H1 (cell line): ENCODE measurements at regions not wholly inside any gene's neighbourhood (a gene's known extent, or its start where the extent isn't known, plus 50 kb on each side); places are given as distances from the start of the nearest gene placed in this dataset.

ENCODE experiments used
- CTCF ChIA-PET: fragments of 300-600 bp; sonication (Branson Sonifier 250); formaldehyde crosslinking; loops from one replicate; lab custom pipeline; 2021; ENCODE audit not compliant: partially characterized antibody; lab: Charles Lee
- POLR2A ChIA-PET: fragments of 300-600 bp; sonication (Branson Sonifier 250); formaldehyde crosslinking; loops from one replicate; lab custom pipeline; 2021; ENCODE audit warnings: inconsistent platforms; ENCODE audit not compliant: partially characterized antibody; lab: Charles Lee
- DNase-seq, 2 experiments: peaks; one replicate each; pipeline versions ENCODE4 v3.0.0 to v3.0.0-alpha.2; 2010 to 2022; ENCODE audit warnings: low spot score in 2 of 2, low read depth in 1 of 2, mixed read lengths in 1 of 2
- FAIRE-seq: peaks from 2 replicates; lab custom pipeline; 2011; peaks lifted over from hg19 to GRCh38; lab: Jason Lieb, UNC
- H2AFZ ChIP-seq: 2 replicates; pipeline ENCODE4 v1.8.1; 2012; ENCODE audit warnings: low read length, inconsistent platforms
- H2AK5ac ChIP-seq: 2 replicates; pipeline ENCODE4 v1.6.1; 2013; ENCODE audit warnings: low read depth, low read length
- H2BK120ac ChIP-seq: replicated peaks from 2 replicates; pipeline ENCODE3; 2013; ENCODE audit warnings: low read depth, low read length, inconsistent platforms
- H2BK12ac ChIP-seq: 2 replicates; pipeline ENCODE4 v1.6.1; 2013; ENCODE audit warnings: low read depth, low read length
- H2BK15ac ChIP-seq: 2 replicates; pipeline ENCODE4 v1.6.1; 2013; ENCODE audit warnings: low read length
- H2BK20ac ChIP-seq: 2 replicates; pipeline ENCODE4 v1.6.1; 2013; ENCODE audit warnings: low read length
- H2BK5ac ChIP-seq: 2 replicates; pipeline ENCODE4 v1.6.1; 2013; ENCODE audit warnings: low read depth, low read length
- H3K14ac ChIP-seq: 2 replicates; pipeline ENCODE4 v1.6.1; 2013; ENCODE audit warnings: inconsistent platforms; ENCODE audit not compliant: insufficient read length
- H3K18ac ChIP-seq: 2 replicates; pipeline ENCODE4 v1.6.1; 2013; ENCODE audit warnings: low read length; ENCODE audit errors: extremely low read depth
- H3K23ac ChIP-seq: 2 replicates; pipeline ENCODE4 v1.6.1; 2013; ENCODE audit warnings: inconsistent platforms; ENCODE audit not compliant: insufficient read length
- H3K23me2 ChIP-seq: 2 replicates; pipeline ENCODE4 v1.6.1; 2013; ENCODE audit warnings: low read depth, low read length
- H3K27ac ChIP-seq: 2 replicates; pipeline ENCODE4 v1.6.1; 2011; ENCODE audit warnings: low read depth, low read length, inconsistent platforms
- H3K27me3 ChIP-seq, 4 experiments: replicated peaks in 1 of 4; 1 replicate in 1 of 4; 2 replicates in 3 of 4; pipeline versions ENCODE4 v1.6.1 to v1.8.1; 2011 to 2013; ENCODE audit warnings: low read length in 3 of 4, mild to moderate bottlenecking in 3 of 4, inconsistent platforms in 2 of 4, mixed read lengths in 2 of 4, moderate library complexity in 1 of 4; ENCODE audit not compliant: control insufficient read depth in 3 of 4, insufficient read depth in 3 of 4; ENCODE audit errors: extremely low read depth in 1 of 4
- H3K36me3 ChIP-seq, 4 experiments: 2 replicates each; pipeline versions ENCODE4 v1.6.1 to v1.8.1; 2011 to 2013; ENCODE audit warnings: mild to moderate bottlenecking in 4 of 4, low read length in 3 of 4, moderate library complexity in 2 of 4, control low read depth in 1 of 4, inconsistent platforms in 1 of 4; ENCODE audit not compliant: insufficient read depth in 4 of 4, control insufficient read depth in 2 of 4
- H3K4ac ChIP-seq: replicated peaks from 2 replicates; pipeline ENCODE3; 2013; ENCODE audit warnings: low read length, low read depth, mixed read lengths, inconsistent platforms; ENCODE audit not compliant: insufficient read length
- H3K4me1 ChIP-seq, 4 experiments: replicated peaks in 1 of 4; 1 replicate in 1 of 4; 2 replicates in 3 of 4; pipeline versions ENCODE4 v1.6.1 to v1.8.1; 2011 to 2013; ENCODE audit warnings: low read length in 3 of 4, inconsistent platforms in 2 of 4, mixed read lengths in 1 of 4; ENCODE audit not compliant: insufficient read depth in 4 of 4, control insufficient read depth in 3 of 4
- H3K4me2 ChIP-seq, 2 experiments: 2 replicates each; pipeline versions ENCODE4 v1.6.1 to v1.8.1; 2011 to 2013; ENCODE audit warnings: low read depth in 2 of 2, low read length in 2 of 2, control low read depth in 1 of 2, inconsistent platforms in 1 of 2, mild to moderate bottlenecking in 1 of 2; ENCODE audit not compliant: insufficient read depth in 1 of 2
- H3K4me3 ChIP-seq, 4 experiments: fragments of 200-600, 300-600 bp in 1 of 4; sonication (generic), shearing (Covaris generic), sonication (Bioruptor Twin) in 1 of 4; 2 replicates each; pipeline versions ENCODE4 v1.5.1 to v1.8.1; 2011 to 2016; ENCODE audit warnings: low read length in 4 of 4, low read depth in 3 of 4, control low read depth in 2 of 4, inconsistent platforms in 2 of 4, mild to moderate bottlenecking in 2 of 4, mixed read lengths in 1 of 4, moderate library complexity in 1 of 4; ENCODE audit not compliant: insufficient read depth in 2 of 4; ENCODE audit errors: extremely low read depth in 1 of 4
- H3K56ac ChIP-seq: replicated peaks from 2 replicates; pipeline ENCODE3; 2013; ENCODE audit warnings: low read depth, mild to moderate bottlenecking, mixed read lengths, low read length, inconsistent platforms; ENCODE audit not compliant: insufficient read length
- H3K79me1 ChIP-seq: 2 replicates; pipeline ENCODE4 v1.6.1; 2013; ENCODE audit warnings: low read depth, low read length, control low read depth
- H3K79me2 ChIP-seq, 2 experiments: 2 replicates each; pipeline versions ENCODE4 v1.6.1 to v1.8.1; 2012 to 2013; ENCODE audit warnings: low read length in 2 of 2, mild to moderate bottlenecking in 2 of 2, inconsistent platforms in 1 of 2; ENCODE audit not compliant: insufficient read depth in 2 of 2, control insufficient read depth in 1 of 2
- H3K9ac ChIP-seq, 4 experiments: replicated peaks in 1 of 4; 1 replicate in 1 of 4; 2 replicates in 3 of 4; pipeline versions ENCODE4 v1.6.1 to v1.8.1; 2011 to 2013; ENCODE audit warnings: low read depth in 3 of 4, low read length in 3 of 4, control low read depth in 2 of 4, mild to moderate bottlenecking in 2 of 4, moderate library complexity in 2 of 4, inconsistent platforms in 1 of 4; ENCODE audit errors: extremely low read depth in 1 of 4
- H3K9me3 ChIP-seq, 2 experiments: 2 replicates each; pipeline versions ENCODE4 v1.6.1 to v1.8.1; 2012 to 2013; ENCODE audit warnings: mild to moderate bottlenecking in 2 of 2, moderate library complexity in 2 of 2, control low read depth in 1 of 2, inconsistent platforms in 1 of 2, low read depth in 1 of 2, low read length in 1 of 2, mixed read lengths in 1 of 2; ENCODE audit not compliant: insufficient read depth in 2 of 2
- H4K20me1 ChIP-seq, 2 experiments: replicated peaks in 1 of 2; 2 replicates each; pipeline versions ENCODE3 to v1.8.1; 2011 to 2013; ENCODE audit warnings: inconsistent platforms in 2 of 2, low read length in 2 of 2, mild to moderate bottlenecking in 1 of 2; ENCODE audit not compliant: insufficient read depth in 2 of 2, control insufficient read depth in 1 of 2
- H4K5ac ChIP-seq: 2 replicates; pipeline ENCODE4 v1.6.1; 2013; ENCODE audit warnings: low read length, low read depth, mixed read lengths, inconsistent platforms; ENCODE audit not compliant: insufficient read length
- H4K8ac ChIP-seq: 2 replicates; pipeline ENCODE4 v1.8.0; 2013; ENCODE audit warnings: mild to moderate bottlenecking, moderate library complexity, low read length, inconsistent platforms; ENCODE audit not compliant: insufficient read depth; ENCODE audit errors: extremely low read depth
- H4K91ac ChIP-seq: replicated peaks from 2 replicates; pipeline ENCODE3; 2013; ENCODE audit warnings: low read length, mixed read lengths, inconsistent platforms; ENCODE audit not compliant: insufficient read length
- SRF ChIP-seq: IDR thresholded peaks from 2 replicates; pipeline ENCODE4 v1.6.1; 2011; ENCODE audit warnings: mild to moderate bottlenecking, low read depth, low read length, moderate library complexity
- WGBS, 2 experiments: shearing (Covaris generic) in 1 of 2; methylation state at CpG; one replicate each; pipeline versions ENCODE4 v1.1.6 to v1.1.7; 2013 to 2015; ENCODE audit warnings: low lambda C conversion rate in 2 of 2, mixed read lengths in 2 of 2, inconsistent platforms in 1 of 2, low coverage in 1 of 2, missing lambda C conversion rate in 1 of 2; ENCODE audit not compliant: insufficient replicate concordance in 2 of 2, insufficient coverage in 1 of 2, insufficient read length in 1 of 2; ENCODE audit errors: extremely low coverage in 1 of 2, missing lambda C conversion rate in 1 of 2; 5-methylcytosine and 5-hydroxymethylcytosine counted together
- TF ChIP-seq, protein P1 (sequence below): IDR thresholded peaks from 2 replicates; pipeline ENCODE4 v1.6.1; 2012; ENCODE audit warnings: low read length, inconsistent platforms

DNA sequence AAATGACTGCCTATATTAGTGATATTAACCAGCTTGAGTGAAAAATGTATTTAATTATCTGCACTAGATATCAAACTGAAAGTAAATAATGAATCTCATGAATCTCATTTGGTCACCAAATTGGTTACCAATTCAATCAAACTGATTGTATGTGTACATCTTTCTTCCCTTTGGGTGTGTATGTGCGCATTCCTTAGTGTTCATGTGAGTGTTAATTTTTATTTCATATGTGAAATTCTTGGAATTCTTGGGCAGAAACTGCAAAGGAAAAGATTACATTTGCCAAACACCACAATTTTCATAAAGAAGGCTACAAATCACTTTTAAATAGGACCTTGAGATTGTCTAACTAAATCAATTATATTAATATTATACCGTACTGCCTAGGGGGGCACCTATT is 648.4 kb upstream of the MARCKS start:
- no peak overlapping the region for H3K18ac ChIP-seq
- H4K5ac ChIP-seq = no peak overlapping the region
- no peak overlapping the region for H3K4me2 ChIP-seq
- no peak overlapping the region for H2BK5ac ChIP-seq
- no peak overlapping the region for H3K4ac ChIP-seq
- no peak overlapping the region for H2BK15ac ChIP-seq
- no peaks in the 10 kb centered on the region for H4K20me1 ChIP-seq
- no peak for TF ChIP-seq SRF
- TF ChIP-seq, protein P1, sequence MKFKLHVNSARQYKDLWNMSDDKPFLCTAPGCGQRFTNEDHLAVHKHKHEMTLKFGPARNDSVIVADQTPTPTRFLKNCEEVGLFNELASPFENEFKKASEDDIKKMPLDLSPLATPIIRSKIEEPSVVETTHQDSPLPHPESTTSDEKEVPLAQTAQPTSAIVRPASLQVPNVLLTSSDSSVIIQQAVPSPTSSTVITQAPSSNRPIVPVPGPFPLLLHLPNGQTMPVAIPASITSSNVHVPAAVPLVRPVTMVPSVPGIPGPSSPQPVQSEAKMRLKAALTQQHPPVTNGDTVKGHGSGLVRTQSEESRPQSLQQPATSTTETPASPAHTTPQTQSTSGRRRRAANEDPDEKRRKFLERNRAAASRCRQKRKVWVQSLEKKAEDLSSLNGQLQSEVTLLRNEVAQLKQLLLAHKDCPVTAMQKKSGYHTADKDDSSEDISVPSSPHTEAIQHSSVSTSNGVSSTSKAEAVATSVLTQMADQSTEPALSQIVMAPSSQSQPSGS = no peak
- POLR2A ChIA-PET = no interaction called here
- H3K9ac ChIP-seq = no peak overlapping the region
- H3K23me2 ChIP-seq = no peaks in the 10 kb centered on the region
- no peak overlapping the region for H2AFZ ChIP-seq
- no peak overlapping the region for H3K4me3 ChIP-seq
- no peak overlapping the region for H3K27ac ChIP-seq
- H2BK20ac ChIP-seq = no peak overlapping the region
- H3K9me3 ChIP-seq = no peaks in the 10 kb centered on the region
- FAIRE-seq = no peak
- no peak overlapping the region for H3K14ac ChIP-seq
- 93% methylated on average over 2 of the region's 2 CpGs; no CpG with 5 or more reads in 1 of the 2 experiments for WGBS, 2 experiments
- H3K36me3 ChIP-seq = no peaks in the 10 kb centered on the region
- no peaks in the 10 kb centered on the region for H3K79me1 ChIP-seq
- no peak overlapping the region for H2AK5ac ChIP-seq
- no peak overlapping the region for H4K8ac ChIP-seq
- no peak overlapping the region for H2BK12ac ChIP-seq
- H3K56ac ChIP-seq = no peak overlapping the region
- DNase-seq = no peak
- no peak overlapping the region for H2BK120ac ChIP-seq
- H4K91ac ChIP-seq = no peak overlapping the region
- CTCF ChIA-PET = no interaction called here
- H3K27me3 ChIP-seq = no peaks in the 10 kb centered on the region
- no peak overlapping the region for H3K23ac ChIP-seq
- no peaks in the 10 kb centered on the region for H3K79me2 ChIP-seq
- H3K4me1 ChIP-seq = peaks cover 0 to 3% (median 0%) of the 10 kb centered on the region in 4 experiments; a peak in 1 of 7 replicates
